ENCODE measurements at regions not wholly inside any gene's neighbourhood (a gene's known extent, or its start where the extent isn't known, plus 50 kb on each side); places are given as distances from the start of the nearest gene placed in this dataset.

DNA sequence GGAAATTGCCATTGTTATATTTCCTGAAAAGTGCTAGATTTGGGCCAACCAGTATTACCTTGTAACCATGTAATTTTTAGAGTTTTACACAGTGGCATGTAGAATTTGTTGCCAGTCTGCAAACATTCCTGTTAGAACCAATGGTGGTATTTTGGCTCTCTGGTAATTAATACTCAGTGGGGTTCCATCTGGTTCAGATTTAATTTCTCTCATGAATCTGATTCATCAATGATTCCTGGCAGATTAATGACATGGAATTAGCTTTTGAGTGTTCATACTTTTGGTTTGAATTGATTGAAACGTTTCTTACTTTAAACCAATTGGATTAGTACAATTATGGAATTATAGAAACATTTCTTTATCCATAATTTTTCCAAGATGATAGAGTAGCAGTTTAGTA, 93.2 kb downstream of the MC4R start:
- TF ChIP-seq, protein P1, sequence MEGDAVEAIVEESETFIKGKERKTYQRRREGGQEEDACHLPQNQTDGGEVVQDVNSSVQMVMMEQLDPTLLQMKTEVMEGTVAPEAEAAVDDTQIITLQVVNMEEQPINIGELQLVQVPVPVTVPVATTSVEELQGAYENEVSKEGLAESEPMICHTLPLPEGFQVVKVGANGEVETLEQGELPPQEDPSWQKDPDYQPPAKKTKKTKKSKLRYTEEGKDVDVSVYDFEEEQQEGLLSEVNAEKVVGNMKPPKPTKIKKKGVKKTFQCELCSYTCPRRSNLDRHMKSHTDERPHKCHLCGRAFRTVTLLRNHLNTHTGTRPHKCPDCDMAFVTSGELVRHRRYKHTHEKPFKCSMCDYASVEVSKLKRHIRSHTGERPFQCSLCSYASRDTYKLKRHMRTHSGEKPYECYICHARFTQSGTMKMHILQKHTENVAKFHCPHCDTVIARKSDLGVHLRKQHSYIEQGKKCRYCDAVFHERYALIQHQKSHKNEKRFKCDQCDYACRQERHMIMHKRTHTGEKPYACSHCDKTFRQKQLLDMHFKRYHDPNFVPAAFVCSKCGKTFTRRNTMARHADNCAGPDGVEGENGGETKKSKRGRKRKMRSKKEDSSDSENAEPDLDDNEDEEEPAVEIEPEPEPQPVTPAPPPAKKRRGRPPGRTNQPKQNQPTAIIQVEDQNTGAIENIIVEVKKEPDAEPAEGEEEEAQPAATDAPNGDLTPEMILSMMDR (IDR thresholded peaks at IDR 0.05; ENCODE audit: insufficient read depth, low read length, poor library complexity, severe bottlenecking), result no peak
- TF ChIP-seq EZH2phosphoT487 (conservative IDR thresholded peaks at IDR 0.05; ENCODE audit: low read length), result no peak
